ENCODE measurements at regions not wholly inside any gene's neighbourhood (a gene's known extent, or its start where the extent isn't known, plus 50 kb on each side); places are given as distances from the start of the nearest gene placed in this dataset.
"Not testable (repeated sequence)": the region's sequence is repeated elsewhere in the genome, so short reads cannot be mapped to it uniquely, and the experiment has no call there.

- TF ChIP-seq CTCF (IDR thresholded peaks at IDR 0.05), result no peak
- POLR2A ChIA-PET, result no interaction called here
- intact Hi-C loops (cut with DNase I, micrococcal nuclease), result no loop called here
- Histone ChIP-seq H3K4me1 (ENCODE audit: insufficient read depth, low read length) (no peaks in the 10 kb centered on the region), H3K27ac (ENCODE audit: low read depth in 1 of 2, low read length in 2 of 2) (no peak overlapping the region), H3K9me3 (ENCODE audit: control insufficient read depth in 1 of 2, insufficient read depth in 1 of 2, low read length in 2 of 2) (no peaks in the 10 kb centered on the region), H3K4me3 (ENCODE audit: low read length) (no peak overlapping the region), H3K27me3 (ENCODE audit: control insufficient read depth in 1 of 2, insufficient read depth in 2 of 2, low read length in 2 of 2) (no peaks in the 10 kb centered on the region), H3K36me3 (ENCODE audit: insufficient read depth, low read length) (no peaks in the 10 kb centered on the region)
- Mint-ChIP-seq H3K36me3 (ENCODE audit: low read depth) (no peaks in the 10 kb centered on the region), H3K27ac (no peak overlapping the region), H3K4me3 (no peak overlapping the region), H3K27me3 (no peaks in the 10 kb centered on the region), H3K9me3 (peaks cover 3% of the 10 kb centered on the region), H3K4me1 (ENCODE audit: low read depth) (no peaks in the 10 kb centered on the region)
- CTCF ChIA-PET, result no interaction called here
- no peak for DNase-seq
- no peak for ATAC-seq (ENCODE audit: poor library complexity)
Observed at GRCh38 chr1:98286656-98287055, 365.8 kb upstream of the DPYD start.

- POLR2A ChIA-PET; H3K4me3 ChIP-seq (ENCODE audit: low read length); H3K27ac Mint-ChIP-seq; H3K36me3 Mint-ChIP-seq (ENCODE audit: low read depth); H3K4me1 ChIP-seq (ENCODE audit: insufficient read depth, low read length); CTCF ChIA-PET; H3K4me3 Mint-ChIP-seq; H3K27me3 Mint-ChIP-seq; H3K27me3 ChIP-seq (ENCODE audit: control insufficient read depth in 1 of 2, insufficient read depth in 2 of 2, low read length in 2 of 2); H3K4me1 Mint-ChIP-seq (ENCODE audit: low read depth); H3K9me3 ChIP-seq (ENCODE audit: control insufficient read depth in 1 of 2, insufficient read depth in 1 of 2, low read length in 2 of 2); DNase-seq; H3K27ac ChIP-seq (ENCODE audit: low read depth in 1 of 2, low read length in 2 of 2); ATAC-seq (ENCODE audit: poor library complexity); H3K9me3 Mint-ChIP-seq; intact Hi-C loops (cut with DNase I, micrococcal nuclease); H3K36me3 ChIP-seq (ENCODE audit: insufficient read depth, low read length): not testable (repeated sequence)
Observed at GRCh38 chr1:98285286-98285685, 364.5 kb upstream of the DPYD start.

GRCh38 chr1:98280049-98280448 is 359.2 kb upstream of the DPYD start:
- H3K27ac Mint-ChIP-seq, result no peak overlapping the region
- Histone ChIP-seq H3K36me3 (ENCODE audit: insufficient read depth, low read length) (no peaks in the 10 kb centered on the region), H3K27me3 (ENCODE audit: control insufficient read depth in 1 of 2, insufficient read depth in 2 of 2, low read length in 2 of 2) (no peaks in the 10 kb centered on the region), H3K27ac (ENCODE audit: low read depth in 1 of 2, low read length in 2 of 2) (no peak overlapping the region), H3K4me3 (ENCODE audit: low read length) (no peak overlapping the region), H3K4me1 (ENCODE audit: insufficient read depth, low read length) (no peaks in the 10 kb centered on the region), H3K9me3 (ENCODE audit: control insufficient read depth in 1 of 2, insufficient read depth in 1 of 2, low read length in 2 of 2) (no peaks in the 10 kb centered on the region)
- DNase-seq (no peak), ATAC-seq (ENCODE audit: poor library complexity) (no peak)
- TF ChIP-seq CTCF (IDR thresholded peaks at IDR 0.05), result no peak
- POLR2A ChIA-PET, result no interaction called here
- no peaks in the 10 kb centered on the region for H3K9me3 Mint-ChIP-seq
- intact Hi-C loops (cut with DNase I, micrococcal nuclease), result no loop called here
- CTCF ChIA-PET, result no interaction called here
- no peaks in the 10 kb centered on the region for H3K27me3 Mint-ChIP-seq
- H3K36me3 Mint-ChIP-seq (ENCODE audit: low read depth), result no peaks in the 10 kb centered on the region
- H3K4me3 Mint-ChIP-seq, result no peak overlapping the region
- no peaks in the 10 kb centered on the region for H3K4me1 Mint-ChIP-seq (ENCODE audit: low read depth)

GRCh38 chr1:98278055-98278454 is 357.2 kb upstream of the DPYD start:
- no peak overlapping the region for H3K27ac ChIP-seq (ENCODE audit: low read depth in 1 of 2, low read length in 2 of 2)
- no peaks in the 10 kb centered on the region for H3K4me1 Mint-ChIP-seq (ENCODE audit: low read depth)
- no peaks in the 10 kb centered on the region for H3K27me3 ChIP-seq (ENCODE audit: control insufficient read depth in 1 of 2, insufficient read depth in 2 of 2, low read length in 2 of 2)
- H3K4me3 Mint-ChIP-seq, result no peak overlapping the region
- intact Hi-C loops (cut with DNase I, micrococcal nuclease), result no loop called here
- ChIA-PET CTCF (no interaction called here), POLR2A (no interaction called here)
- no peaks in the 10 kb centered on the region for H3K9me3 Mint-ChIP-seq
- no peak overlapping the region for H3K27ac Mint-ChIP-seq
- no peaks in the 10 kb centered on the region for H3K36me3 Mint-ChIP-seq (ENCODE audit: low read depth)
- H3K4me1 ChIP-seq (ENCODE audit: insufficient read depth, low read length), result no peaks in the 10 kb centered on the region
- TF ChIP-seq CTCF (IDR thresholded peaks at IDR 0.05), result no peak
- H3K27me3 Mint-ChIP-seq, result no peaks in the 10 kb centered on the region
- DNase-seq (no peak), ATAC-seq (ENCODE audit: poor library complexity) (no peak)
- no peaks in the 10 kb centered on the region for H3K36me3 ChIP-seq (ENCODE audit: insufficient read depth, low read length)
- H3K4me3 ChIP-seq (ENCODE audit: low read length), result no peak overlapping the region
- H3K9me3 ChIP-seq (ENCODE audit: control insufficient read depth in 1 of 2, insufficient read depth in 1 of 2, low read length in 2 of 2), result no peaks in the 10 kb centered on the region

Data from CD4-positive, alpha-beta T cell (primary cell).